ENCODE measurements at regions not wholly inside any gene's neighbourhood (a gene's known extent, or its start where the extent isn't known, plus 50 kb on each side); places are given as distances from the start of the nearest gene placed in this dataset.

DNA sequence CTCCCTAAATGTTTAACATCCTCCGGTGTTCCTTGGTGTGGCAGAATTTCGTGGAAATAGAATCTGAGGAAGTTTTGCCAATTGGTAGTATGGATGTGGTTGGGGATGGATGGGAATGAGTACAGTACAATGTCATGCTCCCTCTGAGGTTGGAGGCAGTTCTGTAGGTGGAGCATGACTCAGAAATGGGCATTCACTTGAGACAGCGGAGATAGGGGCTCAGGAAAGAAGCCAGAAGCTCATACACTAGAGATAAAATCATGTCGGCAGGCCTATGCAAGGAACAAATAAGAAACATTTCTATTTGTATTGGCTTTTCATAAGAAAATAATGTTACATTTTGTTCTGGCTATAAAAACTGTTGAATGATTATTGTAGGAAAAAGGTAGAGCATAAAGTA is 196.0 kb downstream of the URB2 start:
- DNase-seq (ENCODE audit: low spot score) = no peak

DNA sequence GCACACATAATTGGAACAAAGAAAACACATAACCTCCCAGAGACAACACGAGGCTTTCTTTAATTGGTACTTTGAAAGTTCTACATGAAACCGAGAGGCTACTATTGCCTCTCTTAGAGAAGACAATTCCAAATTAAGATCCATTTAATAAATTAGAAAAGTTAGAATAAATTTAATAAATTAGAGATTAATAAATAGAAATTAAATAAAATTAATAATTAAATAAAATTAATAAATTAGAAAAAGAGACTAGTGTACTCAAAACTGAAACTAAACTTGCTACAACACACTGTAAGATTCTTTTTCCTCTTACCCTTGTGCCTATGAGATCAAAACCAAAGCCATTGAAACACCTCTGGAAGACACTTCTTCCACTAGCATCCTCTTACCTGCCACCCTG is 199.0 kb downstream of the URB2 start:
- DNase-seq (ENCODE audit: low spot score) = no peak

GRCh38 chr1:229828461-229828860 is 202.4 kb downstream of the URB2 start:
- DNase-seq (ENCODE audit: low spot score) = no peak

DNA sequence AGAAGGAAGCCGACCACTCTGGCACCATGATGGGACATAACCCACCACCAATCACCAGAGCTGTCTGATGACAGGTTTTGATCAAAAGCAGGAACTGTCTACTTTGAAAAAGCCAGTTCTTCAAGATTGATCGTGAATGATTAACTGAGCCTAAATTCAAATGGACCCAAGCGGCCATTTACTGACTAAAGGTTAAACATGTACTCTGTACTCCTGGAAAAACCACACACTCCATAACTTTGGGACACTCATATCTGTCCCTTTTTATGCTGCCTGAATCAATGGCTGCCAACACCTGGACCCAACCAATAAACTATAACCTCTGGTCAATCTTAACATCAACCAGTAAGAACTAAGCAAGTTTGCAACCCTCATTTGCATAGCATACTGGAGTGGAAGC is 206.6 kb downstream of the URB2 start:
- DNase-seq (ENCODE audit: low spot score) = no peak

- DNase-seq (ENCODE audit: low spot score) = no peak
Measured at GRCh38 chr1:229834230-229834629, 208.2 kb downstream of the URB2 start.

GRCh38 chr1:229835226-229835625 is 209.2 kb downstream of the URB2 start:
- no peak for DNase-seq (ENCODE audit: low spot score)

DNA sequence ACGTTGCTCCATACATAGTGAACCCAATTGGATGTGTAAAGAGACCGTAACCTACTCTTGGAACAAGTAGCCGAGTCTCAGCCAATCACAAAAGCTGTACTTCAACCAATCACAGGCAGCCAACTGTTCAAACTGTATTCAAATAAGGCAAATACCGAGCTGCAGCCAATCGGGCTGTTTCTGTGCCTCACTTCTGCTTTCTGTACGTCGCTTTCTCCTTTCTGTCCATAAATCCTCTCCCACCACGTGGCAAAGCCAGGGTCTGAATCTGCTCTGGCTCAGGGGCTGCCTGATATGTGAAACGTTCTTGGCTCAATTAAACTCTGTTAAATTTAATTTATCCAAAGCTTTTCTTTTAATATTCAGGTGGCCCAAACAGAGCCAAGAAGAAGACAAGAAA is 210.3 kb downstream of the URB2 start:
- no peak for DNase-seq (ENCODE audit: low spot score)

DNA sequence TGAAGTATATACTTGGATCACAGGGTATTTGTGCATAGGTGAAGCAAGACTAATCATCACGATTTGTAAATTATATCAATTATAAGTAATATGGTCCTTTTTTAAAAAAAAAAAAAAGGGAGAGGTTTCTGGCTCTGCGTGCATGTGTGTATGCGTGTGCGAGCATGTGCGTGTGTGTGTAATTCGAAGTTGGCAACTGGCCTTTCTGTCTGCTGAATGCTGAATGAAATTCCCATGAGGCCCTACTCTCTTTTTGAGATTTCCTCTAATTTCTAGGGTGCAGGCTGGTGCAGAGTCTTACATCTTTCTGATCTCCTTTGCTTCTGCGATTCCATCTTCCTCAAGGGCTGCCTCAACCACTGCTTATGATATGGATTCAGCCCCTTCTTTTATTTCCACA is 212.2 kb downstream of the URB2 start:
- DNase-seq (ENCODE audit: low spot score) = no peak

DNA sequence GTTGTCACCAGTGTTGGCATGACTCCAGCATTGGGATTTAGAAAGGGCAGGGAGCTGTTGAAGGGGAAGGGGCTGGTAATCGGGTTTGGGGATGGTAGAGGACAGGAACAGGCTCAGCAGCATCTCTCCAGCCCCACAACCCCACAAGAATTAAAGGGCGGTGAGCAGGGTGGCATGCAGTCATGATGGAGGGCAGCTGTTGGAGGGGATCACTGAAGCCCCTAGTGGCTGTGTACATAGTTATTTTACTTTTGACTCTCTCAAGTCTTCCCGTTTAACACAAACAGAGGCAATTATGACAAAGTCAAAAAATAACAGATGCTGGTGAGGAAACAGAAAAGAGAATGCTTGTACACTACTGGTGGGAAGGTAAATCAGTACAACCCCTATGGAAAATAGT is 213.8 kb downstream of the URB2 start:
- no peak for DNase-seq (ENCODE audit: low spot score)

- DNase-seq (ENCODE audit: low spot score) = no peak
Measured at GRCh38 chr1:229841230-229841629, 215.2 kb downstream of the URB2 start.

GRCh38 chr1:229842302-229843255 is 216.5 kb downstream of the URB2 start:
- DNase-seq (ENCODE audit: low spot score) = no peak

GRCh38 chr1:229843627-229844238 is 217.7 kb downstream of the URB2 start:
- DNase-seq (ENCODE audit: low spot score) = no peak

GRCh38 chr1:229844675-229845074 is 218.6 kb downstream of the URB2 start:
- no peak for DNase-seq (ENCODE audit: low spot score)

DNA sequence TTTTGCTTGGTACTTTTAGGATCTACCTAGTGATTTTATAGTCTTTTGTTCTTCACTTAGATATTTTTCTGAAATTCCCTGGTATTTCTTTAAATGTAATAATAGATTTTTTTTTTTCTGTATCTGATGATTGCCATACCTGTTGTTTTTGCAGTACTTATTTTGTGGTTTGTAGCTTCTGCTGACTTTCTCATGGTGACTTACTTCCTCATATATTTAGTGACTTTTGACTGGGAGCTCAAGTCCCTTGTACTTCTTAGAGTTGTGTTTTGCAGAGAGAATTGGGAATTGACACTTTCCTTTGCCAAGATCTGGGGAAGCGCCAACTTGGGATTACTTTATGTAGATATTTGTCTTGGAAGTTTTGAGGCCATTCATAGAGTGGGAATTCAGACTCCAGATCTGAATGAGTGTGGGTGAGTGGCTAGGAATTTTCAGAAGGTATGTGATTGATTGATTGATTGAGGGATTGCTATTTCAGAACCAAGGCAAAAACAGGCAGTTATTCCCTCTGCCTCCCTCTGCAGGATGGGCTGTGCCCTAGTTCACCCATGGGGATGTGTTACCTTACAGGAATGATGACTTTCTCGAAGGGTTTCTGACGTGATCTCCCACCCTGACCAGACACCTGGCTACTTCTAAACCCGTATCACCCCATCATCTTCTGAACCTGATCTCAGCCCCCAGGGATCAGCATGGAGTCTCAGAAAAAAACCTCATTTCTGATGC is 219.5 kb downstream of the URB2 start:
- DNase-seq (ENCODE audit: low spot score) = no peak

- no peak for DNase-seq (ENCODE audit: low spot score)
Measured at GRCh38 chr1:229846351-229846750, 220.3 kb downstream of the URB2 start.

DNA sequence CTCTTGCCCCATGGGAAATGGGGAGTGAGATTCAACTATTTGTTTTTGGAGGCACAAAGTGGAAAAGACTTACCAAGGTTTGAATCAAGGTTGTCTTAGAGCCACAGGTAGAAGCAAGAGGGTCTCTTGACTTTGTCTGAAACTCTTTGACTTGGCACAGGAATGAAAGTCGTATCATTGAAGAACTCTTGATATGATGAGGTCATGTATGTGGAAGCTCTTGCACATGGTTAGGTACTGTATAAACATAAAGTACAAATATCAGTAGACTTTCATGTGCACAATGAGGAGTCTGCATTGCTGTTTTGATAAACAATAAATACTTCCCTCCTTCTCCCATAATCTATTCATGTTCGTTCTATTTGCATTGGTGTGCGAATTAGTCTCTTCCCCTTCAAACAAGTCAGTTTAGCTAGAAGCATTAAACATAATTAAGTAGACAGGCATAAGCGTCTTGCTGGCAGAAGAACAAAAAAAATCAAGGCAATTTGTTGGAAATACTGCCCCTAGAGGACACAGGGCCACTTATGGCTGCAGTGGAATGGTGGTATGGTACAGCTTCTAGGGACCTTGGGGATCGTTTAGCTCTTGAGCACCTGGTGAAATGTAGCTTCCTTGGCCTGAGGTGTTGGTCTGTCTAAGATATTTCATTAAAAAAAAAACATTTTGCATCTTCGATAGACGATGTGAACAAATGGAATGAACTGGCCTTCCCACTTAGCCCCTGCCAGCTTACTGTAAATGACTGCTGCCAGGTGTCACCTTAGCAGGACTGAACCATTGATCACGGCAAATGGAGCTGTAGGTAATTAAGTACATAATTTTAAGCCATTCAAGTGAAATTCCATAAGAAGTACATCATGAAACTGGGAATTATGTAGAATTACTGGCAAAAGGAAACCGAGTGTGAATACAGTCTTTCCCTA is 218.0 kb upstream of the GALNT2 start:
- DNase-seq (ENCODE audit: low spot score) = peak; percentile 74

GRCh38 chr1:229851511-229851910 is 215.5 kb upstream of the GALNT2 start:
- no peak for DNase-seq (ENCODE audit: low spot score)

GRCh38 chr1:229853751-229854150 is 213.3 kb upstream of the GALNT2 start:
- DNase-seq (ENCODE audit: low spot score) = no peak

- DNase-seq (ENCODE audit: low spot score) = no peak
Measured at GRCh38 chr1:229854620-229855019, 212.4 kb upstream of the GALNT2 start.

GRCh38 chr1:229856009-229856650 is 210.9 kb upstream of the GALNT2 start:
- no peak for DNase-seq (ENCODE audit: low spot score)

DNA sequence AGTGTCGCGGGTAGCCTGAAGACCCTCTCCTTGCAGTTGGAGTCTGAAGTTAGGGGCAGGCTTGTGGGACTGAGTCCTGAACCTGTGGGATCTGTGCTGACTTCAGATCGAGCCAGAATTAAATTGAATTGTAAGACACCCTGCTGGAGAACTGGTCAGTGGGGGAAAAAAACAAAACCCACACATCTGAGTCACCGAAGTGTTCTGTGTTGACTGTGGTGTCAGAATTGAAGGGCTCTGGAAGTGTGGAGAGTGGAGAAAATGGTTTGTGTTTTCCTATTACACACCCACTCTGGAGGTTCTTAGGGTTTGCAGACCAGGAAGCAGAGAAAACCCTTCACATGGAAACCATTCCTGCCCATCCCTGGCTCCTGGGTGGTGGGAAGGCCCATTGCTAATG is 209.5 kb upstream of the GALNT2 start:
- no peak for DNase-seq (ENCODE audit: low spot score)
